H1 (cell line): ENCODE measurements at regions not wholly inside any gene's neighbourhood (a gene's known extent, or its start where the extent isn't known, plus 50 kb on each side); places are given as distances from the start of the nearest gene placed in this dataset.

Experiments
- BACH1 ChIP-seq: IDR thresholded peaks from 2 replicates; pipeline ENCODE4 v1.6.1; 2012; ENCODE audit warnings: low read length, improper control_type of control experiment
- KDM4A ChIP-seq: IDR thresholded peaks from one replicate; pipeline ENCODE4 v1.7.1; 2012; ENCODE audit warnings: low read depth, mild to moderate bottlenecking, moderate library complexity, low read length, inconsistent platforms; ENCODE audit not compliant: severe bottlenecking
- TEAD4 ChIP-seq: IDR thresholded peaks from 2 replicates; pipeline ENCODE4 v1.6.1; 2012; ENCODE audit warnings: low read depth, low read length, inconsistent platforms, mixed read lengths
- TF ChIP-seq, protein P1 (sequence below), 3 experiments: IDR thresholded peaks; 1 replicate in 2 of 3; 2 replicates in 1 of 3; pipeline versions ENCODE4 v1.5.1 to v1.6.1; 2011; ENCODE audit warnings: low read length in 3 of 3, mild to moderate bottlenecking in 3 of 3, inconsistent platforms in 2 of 3, low read depth in 1 of 3, moderate library complexity in 1 of 3; ENCODE audit not compliant: insufficient read depth in 1 of 3; ENCODE audit errors: control extremely low read depth in 1 of 3

- TF ChIP-seq, protein P1, sequence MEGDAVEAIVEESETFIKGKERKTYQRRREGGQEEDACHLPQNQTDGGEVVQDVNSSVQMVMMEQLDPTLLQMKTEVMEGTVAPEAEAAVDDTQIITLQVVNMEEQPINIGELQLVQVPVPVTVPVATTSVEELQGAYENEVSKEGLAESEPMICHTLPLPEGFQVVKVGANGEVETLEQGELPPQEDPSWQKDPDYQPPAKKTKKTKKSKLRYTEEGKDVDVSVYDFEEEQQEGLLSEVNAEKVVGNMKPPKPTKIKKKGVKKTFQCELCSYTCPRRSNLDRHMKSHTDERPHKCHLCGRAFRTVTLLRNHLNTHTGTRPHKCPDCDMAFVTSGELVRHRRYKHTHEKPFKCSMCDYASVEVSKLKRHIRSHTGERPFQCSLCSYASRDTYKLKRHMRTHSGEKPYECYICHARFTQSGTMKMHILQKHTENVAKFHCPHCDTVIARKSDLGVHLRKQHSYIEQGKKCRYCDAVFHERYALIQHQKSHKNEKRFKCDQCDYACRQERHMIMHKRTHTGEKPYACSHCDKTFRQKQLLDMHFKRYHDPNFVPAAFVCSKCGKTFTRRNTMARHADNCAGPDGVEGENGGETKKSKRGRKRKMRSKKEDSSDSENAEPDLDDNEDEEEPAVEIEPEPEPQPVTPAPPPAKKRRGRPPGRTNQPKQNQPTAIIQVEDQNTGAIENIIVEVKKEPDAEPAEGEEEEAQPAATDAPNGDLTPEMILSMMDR (IDR thresholded peaks at IDR 0.05; ENCODE audit: control extremely low read depth in 1 of 3, insufficient read depth in 1 of 3, low read depth in 1 of 3, low read length in 3 of 3), result no peak
- TF ChIP-seq KDM4A (no peak), TEAD4 (no peak), BACH1 (no peak)
These were observed 184.7 kb upstream of the TTC14 start (continued) for GRCh38 chr3:180417241-180417640.
